Spleen (tissue), 11 donors: ENCODE measurements at regions not wholly inside any gene's neighbourhood (a gene's known extent, or its start where the extent isn't known, plus 50 kb on each side); places are given as distances from the start of the nearest gene placed in this dataset.

ENCODE experiments used
- DNase-seq: peaks from one replicate; pipeline ENCODE4 v3.0.0-alpha.2; 2020
- H3K27ac ChIP-seq, 8 donors: fragments of 200-600 bp; sonication (generic) in 7 of 8; 1 replicate in 4 of 8; 2 replicates in 4 of 8; pipeline versions ENCODE4 v1.5.0 to v1.8.0; 2016 to 2021; ENCODE audit warnings: inconsistent platforms in 4 of 8, mild to moderate bottlenecking in 4 of 8, moderate library complexity in 1 of 8
- H3K27me3 ChIP-seq, 7 donors: fragments of 200-600 bp; sonication (generic) in 6 of 7; replicated peaks in 1 of 7; 1 replicate in 4 of 7; 2 replicates in 3 of 7; pipeline versions ENCODE4 v1.5.0 to v1.8.0; 2016 to 2021; ENCODE audit warnings: inconsistent platforms in 3 of 7, mild to moderate bottlenecking in 1 of 7
- H3K36me3 ChIP-seq, 6 donors: fragments of 200-600 bp; sonication (generic) in 5 of 6; 1 replicate in 4 of 6; 2 replicates in 2 of 6; pipeline versions ENCODE4 v1.5.0 to v1.8.0; 2016 to 2021; ENCODE audit warnings: inconsistent platforms in 2 of 6
- H3K4me1 ChIP-seq, 6 donors: fragments of 200-600 bp; sonication (generic) in 5 of 6; 1 replicate in 3 of 6; 2 replicates in 3 of 6; pipeline versions ENCODE4 v1.5.0 to v1.8.0; 2016 to 2021; ENCODE audit warnings: inconsistent platforms in 3 of 6
- H3K4me3 ChIP-seq, 8 donors: fragments of 200-600 bp; sonication (generic) in 7 of 8; 1 replicate in 4 of 8; 2 replicates in 4 of 8; pipeline versions ENCODE4 v1.5.0 to v1.8.0; 2016 to 2021; ENCODE audit warnings: inconsistent platforms in 4 of 8, mild to moderate bottlenecking in 4 of 8, moderate library complexity in 2 of 8
- H3K9me3 ChIP-seq, 8 donors: fragments of 200-600 bp; sonication (generic) in 7 of 8; 1 replicate in 4 of 8; 2 replicates in 4 of 8; pipeline versions ENCODE4 v1.5.0 to v1.8.0; 2016 to 2021; ENCODE audit warnings: inconsistent platforms in 4 of 8
- CTCF ChIP-seq, 11 experiments: fragments of 200-600 bp in 7 of 11; fragments of 450-650 bp in 4 of 11; sonication (generic) in 4 of 11; IDR thresholded peaks in 8 of 11; conservative IDR thresholded peaks in 3 of 11; 1 replicate in 7 of 11; 2 replicates in 4 of 11; pipeline versions ENCODE4 v1.4.0 to v1.8.0; 2016 to 2021; ENCODE audit warnings: antibody characterized with exemption in 11 of 11, inconsistent platforms in 4 of 11, mild to moderate bottlenecking in 1 of 11
- POLR2A ChIP-seq, 3 donors: fragments of 450-650 bp; IDR thresholded peaks; one replicate each; pipeline ENCODE4 v1.5.1; 2017; ENCODE audit warnings: antibody characterized with exemption in 3 of 3, mild to moderate bottlenecking in 1 of 3
- POLR2AphosphoS5 ChIP-seq, 3 donors: sonication (generic); formaldehyde crosslinking; IDR thresholded peaks; one replicate each; pipeline ENCODE4 v1.5.1; 2017; ENCODE audit warnings: antibody characterized with exemption in 3 of 3
- WGBS, 5 donors: extraction: QIAGEN DNeasy Blood & Tissue Kit in 3 of 5; methylation state at CpG; one replicate each; pipeline versions ENCODE4 v1.1.5 to v1.1.7; 2013 to 2018; 5-methylcytosine and 5-hydroxymethylcytosine counted together
- intact Hi-C: fragments of 100-400 bp; cut with DNase I; formaldehyde crosslinking; loops from one replicate; pipeline ENCODE4 v1.15.0; 2023; ENCODE audit warnings: low total_unique reads
- donor health status: healthy with polysubstance abuse.
- donor health status: DM: no; HTN: no; CAD: no; lungs with moderate emphysema.
- donor health status: DM: no; HTN: no; CAD: no.
- donor health status: Bipolar disorder and iron deficiency.
- donor health status: healthy.
- donor health status: DM: no; HTN: no; CAD: no.
- donor health status: DM: yes; HTN: yes; CAD: no.

DNA sequence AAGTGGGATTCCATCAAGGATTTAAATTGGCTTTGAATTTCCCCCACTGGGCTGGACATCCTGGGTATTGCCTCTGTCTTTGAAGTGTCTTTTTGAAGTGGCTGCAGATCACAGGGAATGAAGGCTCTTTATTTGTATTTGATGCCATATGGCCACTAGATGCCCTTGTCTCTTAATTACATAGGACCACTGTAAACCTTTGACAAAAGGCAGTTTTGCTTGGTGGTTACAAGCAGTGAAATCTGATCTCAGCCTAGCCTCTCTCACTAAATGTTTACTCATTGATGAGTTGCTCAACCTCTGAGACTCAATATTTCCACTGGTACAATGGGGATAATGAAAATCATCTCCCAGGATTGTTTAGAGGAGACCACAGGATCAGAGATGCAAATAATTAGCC, 102.2 kb downstream of the INSIG2 start:
- Histone ChIP-seq H3K27ac (no peak overlapping the region), H3K9me3 (no peaks in the 10 kb centered on the region), H3K36me3 (no peaks in the 10 kb centered on the region), H3K27me3 (no peaks in the 10 kb centered on the region), H3K4me3 (no peak overlapping the region), H3K4me1 (peaks cover 0 to 13% (median 10%) of the 10 kb centered on the region in 6 donors)
- DNase-seq: no peak
- intact Hi-C loops: loop anchor here (10.0 kb wide), 1 partner anchor 376 kb away; the partner anchor contains the start of gene DDX18
- TF ChIP-seq CTCF (IDR thresholded peaks at IDR 0.05 in 8 of 11, conservative IDR thresholded peaks at IDR 0.05 in 3 of 11) (no peak), POLR2A (IDR thresholded peaks at IDR 0.05) (no peak), POLR2AphosphoS5 (IDR thresholded peaks at IDR 0.05) (no peak)

DNA sequence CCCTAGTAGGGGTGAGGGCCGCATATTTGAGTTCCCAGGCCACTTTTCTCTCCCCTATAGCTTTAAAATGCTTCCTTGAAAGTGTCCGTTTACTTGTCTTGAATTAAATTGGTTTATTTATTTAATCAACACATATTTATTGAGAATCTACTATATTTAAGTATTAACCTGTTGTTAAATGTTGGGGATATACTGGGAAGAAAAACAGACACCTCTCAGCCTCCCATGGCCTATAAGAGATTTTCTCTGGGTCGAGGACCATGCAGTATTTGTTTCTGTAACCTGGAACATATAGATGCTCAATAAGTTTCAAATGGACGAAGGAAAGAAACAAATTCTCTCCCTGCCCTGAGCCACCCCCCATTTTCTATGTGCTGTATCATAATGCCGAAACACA, 98.6 kb downstream of the INSIG2 start:
- intact Hi-C loops: loop anchor here (5.0 to 10.0 kb wide), 2 partner anchors 100 to 142 kb away; partner anchors contain the start of gene INSIG2
- peak overlapping the region in 7 of 8 donors; percentile 51 to 86 (median 58) for H3K4me3 ChIP-seq

DNA sequence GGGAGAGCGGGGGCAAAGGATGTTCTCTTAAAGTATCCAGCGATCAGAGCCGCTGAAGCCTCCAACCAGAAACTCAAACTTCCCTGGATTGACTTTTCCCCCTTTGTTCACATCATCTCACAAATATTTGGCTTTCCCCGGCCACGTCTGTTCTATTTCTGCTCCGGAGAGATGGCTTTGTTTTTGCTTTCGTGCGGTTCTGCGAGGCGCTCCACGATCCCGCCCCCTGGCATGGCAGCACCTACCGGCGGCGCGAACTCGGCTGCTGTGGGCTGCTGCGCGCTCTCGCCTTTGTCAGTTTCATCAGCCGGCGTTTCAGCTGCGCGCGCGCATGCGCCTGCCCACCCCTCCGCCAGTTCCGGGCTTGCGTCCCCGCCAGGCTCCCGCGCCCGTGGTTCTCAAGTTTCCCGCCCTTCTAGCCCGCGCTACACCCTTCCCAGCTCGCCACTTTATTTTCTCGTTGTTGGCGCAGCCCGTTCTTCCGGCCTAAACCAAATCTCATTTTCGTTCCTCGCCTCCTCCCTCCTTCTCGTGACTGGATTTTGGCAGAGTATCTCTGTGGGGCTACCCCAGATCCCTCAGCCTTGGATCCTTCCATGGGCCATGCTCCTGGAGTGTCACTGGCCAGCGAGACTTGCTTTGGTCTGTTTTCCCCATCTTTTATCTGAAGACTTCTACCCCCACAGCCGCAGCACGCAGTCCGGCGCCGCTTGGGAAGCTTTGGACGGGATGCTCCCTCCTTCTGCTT, 98.0 kb downstream of the INSIG2 start:
- Histone ChIP-seq H3K4me3 (peak overlapping the region; percentile 33 to 86 (median 56)), H3K9me3 (no peaks in the 10 kb centered on the region), H3K27me3 (no peaks in the 10 kb centered on the region), H3K36me3 (no peaks in the 10 kb centered on the region), H3K27ac (peak overlapping the region; percentile 64 to 91 (median 86)), H3K4me1 (peaks cover 0 to 22% (median 20%) of the 10 kb centered on the region in 6 donors)
- intact Hi-C loops: loop anchor here (5.0 to 10.0 kb wide), 2 partner anchors 99 to 141 kb away; partner anchors contain the start of gene INSIG2
- peak; percentile 95 for DNase-seq
- WGBS, 5 donors: 9 to 12% (median 11%) methylated on average over 52 of the region's 52 CpGs
- peak; percentile 91 to 98 (median 92) for TF ChIP-seq POLR2AphosphoS5 (IDR thresholded peaks at IDR 0.05)
- TF ChIP-seq CTCF (IDR thresholded peaks at IDR 0.05 in 8 of 11, conservative IDR thresholded peaks at IDR 0.05 in 3 of 11): peak in 5 of 11 experiments; percentile 13 to 39 (median 27)
- peak in 1 of 3 donors; percentile 95 for TF ChIP-seq POLR2A (IDR thresholded peaks at IDR 0.05)

More for the DNA sequence above, 98.6 kb downstream of the INSIG2 start:
- H3K36me3 ChIP-seq: no peaks in the 10 kb centered on the region
- H3K27ac ChIP-seq: peak overlapping the region; percentile 64 to 91 (median 86)
- H3K4me1 ChIP-seq: peaks cover 0 to 22% (median 20%) of the 10 kb centered on the region in 6 donors
- no peaks in the 10 kb centered on the region for H3K27me3 ChIP-seq
- no peaks in the 10 kb centered on the region for H3K9me3 ChIP-seq
- DNase-seq: no peak
- WGBS, 5 donors: 88 to 97% (median 96%) methylated on average over 5 of the region's 5 CpGs
- no peak for TF ChIP-seq CTCF (IDR thresholded peaks at IDR 0.05 in 8 of 11, conservative IDR thresholded peaks at IDR 0.05 in 3 of 11)
- TF ChIP-seq POLR2AphosphoS5 (IDR thresholded peaks at IDR 0.05): no peak
- no peak for TF ChIP-seq POLR2A (IDR thresholded peaks at IDR 0.05)
